Aorta (tissue), 5 donors: ENCODE measurements at regions not wholly inside any gene's neighbourhood (a gene's known extent, or its start where the extent isn't known, plus 50 kb on each side); places are given as distances from the start of the nearest gene placed in this dataset.
A peak's percentile ranks its signal among the peaks of the same experiment; 100 is the strongest.
"Not testable (repeated sequence)": the region's sequence is repeated elsewhere in the genome, so short reads cannot be mapped to it uniquely, and the experiment has no call there.

Experiments used
- ATAC-seq: fragments of 200-7000 bp; cut with Tn5 transposase; one replicate; pipeline ENCODE4 v1.9.1; 2022; ENCODE audit warnings: moderate library complexity; ENCODE audit not compliant: low FRiP score
- DNase-seq, 2 donors: peaks; one replicate each; pipeline ENCODE4 v3.0.0-alpha.2; 2020
- H3K27ac ChIP-seq, 2 donors: one replicate each; pipeline ENCODE4 v1.5.1; 2013; ENCODE audit warnings: low read length in 2 of 2, mild to moderate bottlenecking in 2 of 2, moderate library complexity in 2 of 2, control low read depth in 1 of 2, inconsistent platforms in 1 of 2, low read depth in 1 of 2
- H3K27me3 ChIP-seq, 2 donors: one replicate each; pipeline ENCODE4 v1.6.1; 2013; ENCODE audit warnings: control low read depth in 1 of 2, low read length in 1 of 2, mild to moderate bottlenecking in 1 of 2, moderate library complexity in 1 of 2; ENCODE audit not compliant: insufficient read depth in 2 of 2, control insufficient read depth in 1 of 2
- H3K36me3 ChIP-seq, 2 donors: one replicate each; pipeline ENCODE4 v1.6.1; 2013; ENCODE audit warnings: control low read depth in 1 of 2, low read length in 1 of 2, mild to moderate bottlenecking in 1 of 2; ENCODE audit not compliant: insufficient read depth in 2 of 2, control insufficient read depth in 1 of 2
- H3K4me1 ChIP-seq, 2 donors: one replicate each; pipeline ENCODE4 v1.6.1; 2013; ENCODE audit warnings: low read length in 2 of 2, control low read depth in 1 of 2, mild to moderate bottlenecking in 1 of 2, moderate library complexity in 1 of 2; ENCODE audit not compliant: insufficient read depth in 2 of 2, control insufficient read depth in 1 of 2
- H3K4me3 ChIP-seq, 2 donors: one replicate each; pipeline ENCODE4 v1.5.1; 2013; ENCODE audit warnings: low read length in 2 of 2, control low read depth in 1 of 2, mild to moderate bottlenecking in 1 of 2
- H3K9me3 ChIP-seq: one replicate; pipeline ENCODE4 v1.6.1; 2013; ENCODE audit warnings: mild to moderate bottlenecking, low read length; ENCODE audit not compliant: control insufficient read depth
- WGBS, 2 donors: extraction: QIAGEN DNeasy Blood & Tissue Kit; methylation state at CpG; one replicate each; pipeline ENCODE4 v1.1.7; 2013; 5-methylcytosine and 5-hydroxymethylcytosine counted together
- intact Hi-C, 2 donors: fragments of 100-400 bp; cut with DNase I; formaldehyde crosslinking; loops; one replicate each; pipeline versions ENCODE4 v1.14.2 to v1.15.0; 2022
- donor health status: healthy with polysubstance abuse.
- donor health status: Bipolar disorder and iron deficiency.
- donor health status: DM: no; HTN: no; CAD: no.
- donor health status: DM: no; HTN: no; CAD: no.
- donor health status: DM: yes; HTN: yes; CAD: no.

- no peaks in the 10 kb centered on the region for H3K36me3 ChIP-seq
- no peak for ATAC-seq
- H3K27me3 ChIP-seq: no peaks in the 10 kb centered on the region
- DNase-seq: no peak
- no peaks in the 10 kb centered on the region for H3K4me1 ChIP-seq
- H3K27ac ChIP-seq: no peak overlapping the region
- intact Hi-C loops: no loop called here
- no peak overlapping the region for H3K4me3 ChIP-seq
- H3K9me3 ChIP-seq: no peaks in the 10 kb centered on the region
- WGBS, 2 donors: 64 to 79% methylated on average over 1 of the region's 1 CpG
Measured at GRCh38 chr6:94845742-94846141, 731.6 kb upstream of the MANEA start.

GRCh38 chr6:94835264-94835663, 742.1 kb upstream of the MANEA start:
- intact Hi-C loops: no loop called here
- ATAC-seq: no peak

GRCh38 chr6:94813806-94814205, 763.5 kb upstream of the MANEA start:
- ATAC-seq: no peak
- no peak overlapping the region for H3K27ac ChIP-seq
- no peaks in the 10 kb centered on the region for H3K27me3 ChIP-seq
- H3K4me1 ChIP-seq: no peaks in the 10 kb centered on the region
- DNase-seq: no peak
- no peaks in the 10 kb centered on the region for H3K9me3 ChIP-seq
- intact Hi-C loops: no loop called here
- no peaks in the 10 kb centered on the region for H3K36me3 ChIP-seq
- no peak overlapping the region for H3K4me3 ChIP-seq

More at GRCh38 chr6:94835264-94835663, 742.1 kb upstream of the MANEA start:
- H3K27me3 ChIP-seq: no peaks in the 10 kb centered on the region
- no peak overlapping the region for H3K4me3 ChIP-seq
- H3K36me3 ChIP-seq: no peaks in the 10 kb centered on the region
- no peaks in the 10 kb centered on the region for H3K4me1 ChIP-seq
- no peak for DNase-seq
- no peaks in the 10 kb centered on the region for H3K9me3 ChIP-seq
- no peak overlapping the region for H3K27ac ChIP-seq

GRCh38 chr6:94801344-94801743, 776.0 kb upstream of the MANEA start:
- intact Hi-C loops: no loop called here
- H3K4me3 ChIP-seq: no peak overlapping the region
- no peaks in the 10 kb centered on the region for H3K36me3 ChIP-seq
- H3K4me1 ChIP-seq: no peaks in the 10 kb centered on the region
- no peak overlapping the region for H3K27ac ChIP-seq
- no peaks in the 10 kb centered on the region for H3K9me3 ChIP-seq
- ATAC-seq (no peak), DNase-seq (no peak)
- 5 to 24% methylated on average over 3 of the region's 3 CpGs for WGBS, 2 donors
- no peaks in the 10 kb centered on the region for H3K27me3 ChIP-seq

GRCh38 chr6:94785514-94785913, 791.8 kb upstream of the MANEA start:
- 81 to 83% methylated on average over 4 of the region's 4 CpGs for WGBS, 2 donors
- no peak overlapping the region for H3K27ac ChIP-seq
- intact Hi-C loops: no loop called here
- no peaks in the 10 kb centered on the region for H3K4me1 ChIP-seq
- DNase-seq: no peak
- no peak overlapping the region for H3K4me3 ChIP-seq
- H3K36me3 ChIP-seq: no peaks in the 10 kb centered on the region
- H3K27me3 ChIP-seq: no peaks in the 10 kb centered on the region
- no peak for ATAC-seq
- no peaks in the 10 kb centered on the region for H3K9me3 ChIP-seq

GRCh38 chr6:94785081-94785480, 792.3 kb upstream of the MANEA start:
- intact Hi-C loops, ATAC-seq, H3K9me3 ChIP-seq, H3K27ac ChIP-seq, H3K4me3 ChIP-seq, H3K4me1 ChIP-seq, DNase-seq, H3K36me3 ChIP-seq, H3K27me3 ChIP-seq: not testable (repeated sequence)
- 76 to 82% methylated on average over 2 of the region's 2 CpGs for WGBS, 2 donors

GRCh38 chr6:94769197-94769596, 808.1 kb upstream of the MANEA start:
- no peak for DNase-seq
- 95 to 97% methylated on average over 1 of the region's 1 CpG for whole genome bisulfite sequencing, 2 donors
- H3K9me3 ChIP-seq: no peaks in the 10 kb centered on the region

GRCh38 chr6:94751641-94752329, 825.5 kb upstream of the MANEA start:
- WGBS, 2 donors: 77 to 82% methylated on average over 3 of the region's 3 CpGs
- intact Hi-C loops: no loop called here
- no peak overlapping the region for H3K4me3 ChIP-seq

More at GRCh38 chr6:94769197-94769596, 808.1 kb upstream of the MANEA start:
- Histone ChIP-seq H3K27me3 (no peaks in the 10 kb centered on the region), H3K36me3 (no peaks in the 10 kb centered on the region), H3K27ac (no peak overlapping the region), H3K4me3 (no peak overlapping the region), H3K4me1 (no peaks in the 10 kb centered on the region)
- intact Hi-C loops: no loop called here
- ATAC-seq: no peak

GRCh38 chr6:94736236-94736635, 841.1 kb upstream of the MANEA start:
- H3K27ac ChIP-seq: no peak overlapping the region
- peaks cover 2% of the 10 kb centered on the region for H3K9me3 ChIP-seq
- 91% methylated on average over 2 of the region's 2 CpGs for WGBS, 2 donors
- intact Hi-C loops: no loop called here
- H3K36me3 ChIP-seq: no peaks in the 10 kb centered on the region
- H3K27me3 ChIP-seq: no peaks in the 10 kb centered on the region
- no peaks in the 10 kb centered on the region for H3K4me1 ChIP-seq
- H3K4me3 ChIP-seq: no peak overlapping the region
- DNase-seq (peak in 1 of 2 donors; percentile 26), ATAC-seq (no peak)

More at GRCh38 chr6:94751641-94752329, 825.5 kb upstream of the MANEA start:
- DNase-seq (no peak), ATAC-seq (no peak)
- no peaks in the 10 kb centered on the region for H3K27me3 ChIP-seq
- no peaks in the 10 kb centered on the region for H3K36me3 ChIP-seq
- no peaks in the 10 kb centered on the region for H3K4me1 ChIP-seq
- peaks cover 1% of the 10 kb centered on the region for H3K9me3 ChIP-seq
- no peak overlapping the region for H3K27ac ChIP-seq
